GF-D8 (cell line): ENCODE measurements at regions not wholly inside any gene's neighbourhood (a gene's known extent, or its start where the extent isn't known, plus 50 kb on each side); places are given as distances from the start of the nearest gene placed in this dataset.
A peak's percentile ranks its signal among the peaks of the same experiment; 100 is the strongest.

ENCODE experiments used
- DNase-seq: peaks from one replicate; lab custom pipeline; 2025; lab: John Stamatoyannopoulos, UW

GRCh38 chr18:21162786-21163185, 51.2 kb upstream of the ROCK1 start:
- DNase-seq, result no peak

- peak; percentile 100 for DNase-seq
Observed at GRCh38 chr18:21163647-21164547, 52.3 kb upstream of the ROCK1 start.

GRCh38 chr18:21164548-21165095, 53.0 kb upstream of the ROCK1 start:
- no peak for DNase-seq

- no peak for DNase-seq
Observed at GRCh38 chr18:21167641-21168377, 56.2 kb upstream of the ROCK1 start.

GRCh38 chr18:21168880-21169279, 57.3 kb upstream of the ROCK1 start:
- DNase-seq, result no peak

GRCh38 chr18:21177822-21178221, 64.2 kb upstream of the GREB1L start:
- DNase-seq, result peak; percentile 87

GRCh38 chr18:21179590-21180220, 62.3 kb upstream of the GREB1L start:
- DNase-seq, result peak; percentile 23

- no peak for DNase-seq
Observed at GRCh38 chr18:21180588-21180987, 61.4 kb upstream of the GREB1L start.

GRCh38 chr18:21181766-21182165, 60.3 kb upstream of the GREB1L start:
- no peak for DNase-seq

- DNase-seq, result no peak
Observed at GRCh38 chr18:21183670-21184069, 58.4 kb upstream of the GREB1L start.

GRCh38 chr18:21184396-21184996, 57.5 kb upstream of the GREB1L start:
- no peak for DNase-seq

- no peak for DNase-seq
Observed at GRCh38 chr18:21187886-21188285, 54.1 kb upstream of the GREB1L start.

GRCh38 chr18:21191596-21192307, 50.3 kb upstream of the GREB1L start:
- DNase-seq, result no peak
